H1 (cell line): ENCODE measurements at regions not wholly inside any gene's neighbourhood (a gene's known extent, or its start where the extent isn't known, plus 50 kb on each side); places are given as distances from the start of the nearest gene placed in this dataset.

ENCODE experiments used
- CTCF ChIA-PET: fragments of 300-600 bp; sonication (Branson Sonifier 250); formaldehyde crosslinking; loops from one replicate; lab custom pipeline; 2021; ENCODE audit not compliant: partially characterized antibody; lab: Charles Lee
- POLR2A ChIA-PET: fragments of 300-600 bp; sonication (Branson Sonifier 250); formaldehyde crosslinking; loops from one replicate; lab custom pipeline; 2021; ENCODE audit warnings: inconsistent platforms; ENCODE audit not compliant: partially characterized antibody; lab: Charles Lee
- DNase-seq, 2 experiments: peaks; one replicate each; pipeline versions ENCODE4 v3.0.0 to v3.0.0-alpha.2; 2010 to 2022; ENCODE audit warnings: low spot score in 2 of 2, low read depth in 1 of 2, mixed read lengths in 1 of 2
- FAIRE-seq: peaks from 2 replicates; lab custom pipeline; 2011; peaks lifted over from hg19 to GRCh38; lab: Jason Lieb, UNC
- H2AFZ ChIP-seq: 2 replicates; pipeline ENCODE4 v1.8.1; 2012; ENCODE audit warnings: low read length, inconsistent platforms
- H2AK5ac ChIP-seq: 2 replicates; pipeline ENCODE4 v1.6.1; 2013; ENCODE audit warnings: low read depth, low read length
- H2BK120ac ChIP-seq: replicated peaks from 2 replicates; pipeline ENCODE3; 2013; ENCODE audit warnings: low read depth, low read length, inconsistent platforms
- H2BK12ac ChIP-seq: 2 replicates; pipeline ENCODE4 v1.6.1; 2013; ENCODE audit warnings: low read depth, low read length
- H2BK15ac ChIP-seq: 2 replicates; pipeline ENCODE4 v1.6.1; 2013; ENCODE audit warnings: low read length
- H2BK20ac ChIP-seq: 2 replicates; pipeline ENCODE4 v1.6.1; 2013; ENCODE audit warnings: low read length
- H2BK5ac ChIP-seq: 2 replicates; pipeline ENCODE4 v1.6.1; 2013; ENCODE audit warnings: low read depth, low read length
- H3K14ac ChIP-seq: 2 replicates; pipeline ENCODE4 v1.6.1; 2013; ENCODE audit warnings: inconsistent platforms; ENCODE audit not compliant: insufficient read length
- H3K18ac ChIP-seq: 2 replicates; pipeline ENCODE4 v1.6.1; 2013; ENCODE audit warnings: low read length; ENCODE audit errors: extremely low read depth
- H3K23ac ChIP-seq: 2 replicates; pipeline ENCODE4 v1.6.1; 2013; ENCODE audit warnings: inconsistent platforms; ENCODE audit not compliant: insufficient read length
- H3K23me2 ChIP-seq: 2 replicates; pipeline ENCODE4 v1.6.1; 2013; ENCODE audit warnings: low read depth, low read length
- H3K27ac ChIP-seq: 2 replicates; pipeline ENCODE4 v1.6.1; 2011; ENCODE audit warnings: low read depth, low read length, inconsistent platforms
- H3K27me3 ChIP-seq, 4 experiments: replicated peaks in 1 of 4; 1 replicate in 1 of 4; 2 replicates in 3 of 4; pipeline versions ENCODE4 v1.6.1 to v1.8.1; 2011 to 2013; ENCODE audit warnings: low read length in 3 of 4, mild to moderate bottlenecking in 3 of 4, inconsistent platforms in 2 of 4, mixed read lengths in 2 of 4, moderate library complexity in 1 of 4; ENCODE audit not compliant: control insufficient read depth in 3 of 4, insufficient read depth in 3 of 4; ENCODE audit errors: extremely low read depth in 1 of 4
- H3K36me3 ChIP-seq, 4 experiments: 2 replicates each; pipeline versions ENCODE4 v1.6.1 to v1.8.1; 2011 to 2013; ENCODE audit warnings: mild to moderate bottlenecking in 4 of 4, low read length in 3 of 4, moderate library complexity in 2 of 4, control low read depth in 1 of 4, inconsistent platforms in 1 of 4; ENCODE audit not compliant: insufficient read depth in 4 of 4, control insufficient read depth in 2 of 4
- H3K4ac ChIP-seq: replicated peaks from 2 replicates; pipeline ENCODE3; 2013; ENCODE audit warnings: low read length, low read depth, mixed read lengths, inconsistent platforms; ENCODE audit not compliant: insufficient read length
- H3K4me1 ChIP-seq, 4 experiments: replicated peaks in 1 of 4; 1 replicate in 1 of 4; 2 replicates in 3 of 4; pipeline versions ENCODE4 v1.6.1 to v1.8.1; 2011 to 2013; ENCODE audit warnings: low read length in 3 of 4, inconsistent platforms in 2 of 4, mixed read lengths in 1 of 4; ENCODE audit not compliant: insufficient read depth in 4 of 4, control insufficient read depth in 3 of 4
- H3K4me2 ChIP-seq, 2 experiments: 2 replicates each; pipeline versions ENCODE4 v1.6.1 to v1.8.1; 2011 to 2013; ENCODE audit warnings: low read depth in 2 of 2, low read length in 2 of 2, control low read depth in 1 of 2, inconsistent platforms in 1 of 2, mild to moderate bottlenecking in 1 of 2; ENCODE audit not compliant: insufficient read depth in 1 of 2
- H3K4me3 ChIP-seq, 4 experiments: fragments of 200-600, 300-600 bp in 1 of 4; sonication (generic), shearing (Covaris generic), sonication (Bioruptor Twin) in 1 of 4; 2 replicates each; pipeline versions ENCODE4 v1.5.1 to v1.8.1; 2011 to 2016; ENCODE audit warnings: low read length in 4 of 4, low read depth in 3 of 4, control low read depth in 2 of 4, inconsistent platforms in 2 of 4, mild to moderate bottlenecking in 2 of 4, mixed read lengths in 1 of 4, moderate library complexity in 1 of 4; ENCODE audit not compliant: insufficient read depth in 2 of 4; ENCODE audit errors: extremely low read depth in 1 of 4
- H3K56ac ChIP-seq: replicated peaks from 2 replicates; pipeline ENCODE3; 2013; ENCODE audit warnings: low read depth, mild to moderate bottlenecking, mixed read lengths, low read length, inconsistent platforms; ENCODE audit not compliant: insufficient read length
- H3K79me1 ChIP-seq: 2 replicates; pipeline ENCODE4 v1.6.1; 2013; ENCODE audit warnings: low read depth, low read length, control low read depth
- H3K79me2 ChIP-seq, 2 experiments: 2 replicates each; pipeline versions ENCODE4 v1.6.1 to v1.8.1; 2012 to 2013; ENCODE audit warnings: low read length in 2 of 2, mild to moderate bottlenecking in 2 of 2, inconsistent platforms in 1 of 2; ENCODE audit not compliant: insufficient read depth in 2 of 2, control insufficient read depth in 1 of 2
- H3K9ac ChIP-seq, 4 experiments: replicated peaks in 1 of 4; 1 replicate in 1 of 4; 2 replicates in 3 of 4; pipeline versions ENCODE4 v1.6.1 to v1.8.1; 2011 to 2013; ENCODE audit warnings: low read depth in 3 of 4, low read length in 3 of 4, control low read depth in 2 of 4, mild to moderate bottlenecking in 2 of 4, moderate library complexity in 2 of 4, inconsistent platforms in 1 of 4; ENCODE audit errors: extremely low read depth in 1 of 4
- H3K9me3 ChIP-seq, 2 experiments: 2 replicates each; pipeline versions ENCODE4 v1.6.1 to v1.8.1; 2012 to 2013; ENCODE audit warnings: mild to moderate bottlenecking in 2 of 2, moderate library complexity in 2 of 2, control low read depth in 1 of 2, inconsistent platforms in 1 of 2, low read depth in 1 of 2, low read length in 1 of 2, mixed read lengths in 1 of 2; ENCODE audit not compliant: insufficient read depth in 2 of 2
- H4K20me1 ChIP-seq, 2 experiments: replicated peaks in 1 of 2; 2 replicates each; pipeline versions ENCODE3 to v1.8.1; 2011 to 2013; ENCODE audit warnings: inconsistent platforms in 2 of 2, low read length in 2 of 2, mild to moderate bottlenecking in 1 of 2; ENCODE audit not compliant: insufficient read depth in 2 of 2, control insufficient read depth in 1 of 2
- H4K5ac ChIP-seq: 2 replicates; pipeline ENCODE4 v1.6.1; 2013; ENCODE audit warnings: low read length, low read depth, mixed read lengths, inconsistent platforms; ENCODE audit not compliant: insufficient read length
- H4K8ac ChIP-seq: 2 replicates; pipeline ENCODE4 v1.8.0; 2013; ENCODE audit warnings: mild to moderate bottlenecking, moderate library complexity, low read length, inconsistent platforms; ENCODE audit not compliant: insufficient read depth; ENCODE audit errors: extremely low read depth
- H4K91ac ChIP-seq: replicated peaks from 2 replicates; pipeline ENCODE3; 2013; ENCODE audit warnings: low read length, mixed read lengths, inconsistent platforms; ENCODE audit not compliant: insufficient read length
- CHD1 ChIP-seq: IDR thresholded peaks from 2 replicates; pipeline ENCODE4 v1.6.1; 2012; ENCODE audit warnings: low read depth, low read length, improper control_type of control experiment
- CTBP2 ChIP-seq: IDR thresholded peaks from 2 replicates; pipeline ENCODE4 v1.7.0; 2011; ENCODE audit warnings: borderline replicate concordance, mild to moderate bottlenecking, moderate library complexity, mixed read lengths, low read length; ENCODE audit not compliant: insufficient read depth, insufficient read length
- JUN ChIP-seq: IDR thresholded peaks from 2 replicates; pipeline ENCODE4 v1.6.1; 2011; ENCODE audit warnings: low read depth, mild to moderate bottlenecking, improper control_type of control experiment, low read length
- KDM5A ChIP-seq: fragments of 200-600 bp; IDR thresholded peaks from 2 replicates; pipeline ENCODE4 v1.7.1; 2012; ENCODE audit warnings: mild to moderate bottlenecking, low read length, inconsistent platforms, mixed read lengths
- SAP30 ChIP-seq: fragments of 300-600 bp; sonication (generic); IDR thresholded peaks from 2 replicates; pipeline ENCODE4 v1.7.1; 2012; ENCODE audit warnings: low read length, moderate library complexity, mild to moderate bottlenecking, inconsistent platforms; ENCODE audit not compliant: insufficient read depth, insufficient replicate concordance
- SRF ChIP-seq: IDR thresholded peaks from 2 replicates; pipeline ENCODE4 v1.6.1; 2011; ENCODE audit warnings: mild to moderate bottlenecking, low read depth, low read length, moderate library complexity
- TAF1 ChIP-seq: IDR thresholded peaks from 2 replicates; pipeline ENCODE4 v1.6.1; 2011; ENCODE audit warnings: mild to moderate bottlenecking, low read depth, low read length
- WGBS, 2 experiments: shearing (Covaris generic) in 1 of 2; methylation state at CpG; one replicate each; pipeline versions ENCODE4 v1.1.6 to v1.1.7; 2013 to 2015; ENCODE audit warnings: low lambda C conversion rate in 2 of 2, mixed read lengths in 2 of 2, inconsistent platforms in 1 of 2, low coverage in 1 of 2, missing lambda C conversion rate in 1 of 2; ENCODE audit not compliant: insufficient replicate concordance in 2 of 2, insufficient coverage in 1 of 2, insufficient read length in 1 of 2; ENCODE audit errors: extremely low coverage in 1 of 2, missing lambda C conversion rate in 1 of 2; 5-methylcytosine and 5-hydroxymethylcytosine counted together
- TF ChIP-seq, protein P1 (sequence below): IDR thresholded peaks from 2 replicates; pipeline ENCODE4 v1.6.1; 2012; ENCODE audit warnings: inconsistent platforms

DNA sequence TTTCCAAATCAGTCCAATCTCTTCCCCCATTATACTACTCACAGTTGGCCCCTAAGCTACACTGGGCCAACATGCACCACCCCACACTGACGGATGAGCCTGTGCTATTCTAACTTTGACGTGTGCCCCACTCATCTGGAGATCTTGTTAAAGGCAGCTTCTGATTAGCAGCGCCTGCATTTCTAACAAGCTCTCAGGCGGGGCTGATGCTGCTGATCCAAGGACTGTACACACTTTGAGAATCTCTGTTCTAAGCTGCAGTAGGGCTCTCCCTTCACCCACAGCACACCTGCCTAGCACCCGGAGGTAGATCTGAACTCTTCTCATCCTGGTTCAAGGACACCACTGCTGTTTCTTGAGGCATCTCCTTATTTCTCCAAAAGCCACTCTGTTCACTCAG, 200.7 kb downstream of the SLC4A3 start:
- FAIRE-seq, result no peak
- POLR2A ChIA-PET, result no interaction called here
- Histone ChIP-seq H3K79me2 (no peaks in the 10 kb centered on the region), H2BK120ac (no peak overlapping the region), H4K8ac (no peak overlapping the region), H3K27ac (no peak overlapping the region), H3K4ac (no peak overlapping the region), H3K36me3 (no peaks in the 10 kb centered on the region), H2BK15ac (no peak overlapping the region), H4K5ac (no peak overlapping the region), H2AK5ac (no peak overlapping the region), H3K23ac (no peak overlapping the region), H3K9me3 (no peaks in the 10 kb centered on the region), H3K18ac (no peak overlapping the region)
- WGBS, 2 experiments, result 93% methylated on average over 5 of the region's 5 CpGs; no CpG with 5 or more reads in 1 of the 2 experiments
- TF ChIP-seq TAF1 (no peak), SRF (no peak), CHD1 (no peak), JUN (no peak), CTBP2 (no peak), KDM5A (no peak), SAP30 (no peak)
- TF ChIP-seq, protein P1, sequence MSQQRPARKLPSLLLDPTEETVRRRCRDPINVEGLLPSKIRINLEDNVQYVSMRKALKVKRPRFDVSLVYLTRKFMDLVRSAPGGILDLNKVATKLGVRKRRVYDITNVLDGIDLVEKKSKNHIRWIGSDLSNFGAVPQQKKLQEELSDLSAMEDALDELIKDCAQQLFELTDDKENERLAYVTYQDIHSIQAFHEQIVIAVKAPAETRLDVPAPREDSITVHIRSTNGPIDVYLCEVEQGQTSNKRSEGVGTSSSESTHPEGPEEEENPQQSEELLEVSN, result no peak
- TF ChIP-seq, all 59 proteins: peak for 0
- Histone ChIP-seq H4K91ac (no peak overlapping the region), H3K4me2 (no peak overlapping the region), H3K79me1 (no peaks in the 10 kb centered on the region), H2BK20ac (no peak overlapping the region), H2BK5ac (no peak overlapping the region), H3K9ac (no peak overlapping the region), H2AFZ (no peak overlapping the region; the same call in 1 of the 2 replicates), H3K27me3 (no peaks in the 10 kb centered on the region), H3K4me3 (no peak overlapping the region), H4K20me1 (no peaks in the 10 kb centered on the region), H3K14ac (no peak overlapping the region), H3K23me2 (no peaks in the 10 kb centered on the region), H2BK12ac (no peak overlapping the region), H3K56ac (no peak overlapping the region), H3K4me1 (no peaks in the 10 kb centered on the region)
- DNase-seq, result no peak
- CTCF ChIA-PET, result interaction anchor here (0.9 to 1.6 kb wide), 2 partner anchors 90 to 171 kb away, joined by 3 to 6 read pairs; no protein-coding TSS in a partner anchor
